H1 (cell line): ENCODE measurements at regions not wholly inside any gene's neighbourhood (a gene's known extent, or its start where the extent isn't known, plus 50 kb on each side); places are given as distances from the start of the nearest gene placed in this dataset.

Experiments
- BCL11A ChIP-seq, 2 experiments: IDR thresholded peaks; one replicate each; pipeline ENCODE4 v1.6.1; 2011; ENCODE audit warnings: low read depth in 2 of 2, low read length in 2 of 2, mild to moderate bottlenecking in 2 of 2
- CEBPB ChIP-seq: IDR thresholded peaks from 2 replicates; pipeline ENCODE4 v1.6.1; 2012; ENCODE audit warnings: low read depth, low read length
- CHD7 ChIP-seq: fragments of 300-600 bp; sonication (generic); IDR thresholded peaks from 2 replicates; pipeline ENCODE4 v1.7.1; 2012; ENCODE audit warnings: low read length, moderate library complexity, mild to moderate bottlenecking, inconsistent platforms; ENCODE audit not compliant: insufficient replicate concordance
- CTBP2 ChIP-seq: IDR thresholded peaks from 2 replicates; pipeline ENCODE4 v1.7.0; 2011; ENCODE audit warnings: borderline replicate concordance, mild to moderate bottlenecking, moderate library complexity, mixed read lengths, low read length; ENCODE audit not compliant: insufficient read depth, insufficient read length
- GTF2F1 ChIP-seq: IDR thresholded peaks from 2 replicates; pipeline ENCODE4 v1.6.1; 2012; ENCODE audit warnings: low read depth, low read length, improper control_type of control experiment, borderline replicate concordance
- JUND ChIP-seq: IDR thresholded peaks from 2 replicates; pipeline ENCODE4 v1.6.1; 2011; ENCODE audit warnings: mild to moderate bottlenecking, improper control_type of control experiment, low read length
- RXRA ChIP-seq: IDR thresholded peaks from 2 replicates; pipeline ENCODE4 v1.6.1; 2011; ENCODE audit warnings: low read depth, mild to moderate bottlenecking, low read length, moderate library complexity; ENCODE audit not compliant: insufficient read depth
- SIN3A ChIP-seq, 2 experiments: IDR thresholded peaks in 1 of 2; conservative IDR thresholded peaks in 1 of 2; 2 replicates each; pipeline ENCODE4 v1.6.1; 2011 to 2012; ENCODE audit warnings: low read length in 2 of 2, improper control_type of control experiment in 1 of 2, low read depth in 1 of 2, mild to moderate bottlenecking in 1 of 2
- SP1 ChIP-seq: IDR thresholded peaks from 2 replicates; pipeline ENCODE4 v1.6.1; 2011; ENCODE audit warnings: low read depth, low read length
- TF ChIP-seq, protein P1 (sequence below), 3 experiments: IDR thresholded peaks; 1 replicate in 2 of 3; 2 replicates in 1 of 3; pipeline versions ENCODE4 v1.5.1 to v1.6.1; 2011; ENCODE audit warnings: low read length in 3 of 3, mild to moderate bottlenecking in 3 of 3, inconsistent platforms in 2 of 3, low read depth in 1 of 3, moderate library complexity in 1 of 3; ENCODE audit not compliant: insufficient read depth in 1 of 3; ENCODE audit errors: control extremely low read depth in 1 of 3

DNA sequence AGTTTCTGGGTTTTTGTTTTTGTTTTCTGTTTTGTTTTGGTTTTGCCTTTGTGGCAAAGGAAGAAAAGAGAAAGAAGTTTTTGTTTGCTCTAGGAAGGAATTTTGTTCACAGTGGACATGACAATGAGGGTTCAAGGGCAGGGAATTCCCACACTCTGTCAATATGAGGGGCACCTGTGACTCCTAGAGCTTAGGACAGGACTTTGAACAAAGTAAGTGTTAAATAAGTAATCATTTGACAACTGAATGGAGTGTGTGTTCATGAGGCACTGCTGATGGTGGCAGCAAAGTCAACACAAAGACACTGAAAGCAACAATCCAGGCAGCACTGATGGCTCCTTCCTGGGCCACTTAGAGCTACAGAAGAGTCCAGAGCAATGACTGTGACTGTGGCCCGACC lies 1381.1 kb upstream of the LRRTM3 start (continued):
- no peak for TF ChIP-seq CHD7
- TF ChIP-seq CEBPB: no peak
- TF ChIP-seq BCL11A (IDR thresholded peaks at IDR 0.05; ENCODE audit: low read depth in 2 of 2, low read length in 2 of 2): no peak
- no peak for TF ChIP-seq SIN3A (conservative IDR thresholded peaks at IDR 0.05 in 1 of 2, IDR thresholded peaks at IDR 0.05 in 1 of 2; ENCODE audit: low read depth in 1 of 2, low read length in 2 of 2)
- TF ChIP-seq CTBP2: no peak
- no peak for TF ChIP-seq GTF2F1
- TF ChIP-seq RXRA: no peak
- no peak for TF ChIP-seq JUND
- no peak for TF ChIP-seq SP1
- TF ChIP-seq, protein P1, sequence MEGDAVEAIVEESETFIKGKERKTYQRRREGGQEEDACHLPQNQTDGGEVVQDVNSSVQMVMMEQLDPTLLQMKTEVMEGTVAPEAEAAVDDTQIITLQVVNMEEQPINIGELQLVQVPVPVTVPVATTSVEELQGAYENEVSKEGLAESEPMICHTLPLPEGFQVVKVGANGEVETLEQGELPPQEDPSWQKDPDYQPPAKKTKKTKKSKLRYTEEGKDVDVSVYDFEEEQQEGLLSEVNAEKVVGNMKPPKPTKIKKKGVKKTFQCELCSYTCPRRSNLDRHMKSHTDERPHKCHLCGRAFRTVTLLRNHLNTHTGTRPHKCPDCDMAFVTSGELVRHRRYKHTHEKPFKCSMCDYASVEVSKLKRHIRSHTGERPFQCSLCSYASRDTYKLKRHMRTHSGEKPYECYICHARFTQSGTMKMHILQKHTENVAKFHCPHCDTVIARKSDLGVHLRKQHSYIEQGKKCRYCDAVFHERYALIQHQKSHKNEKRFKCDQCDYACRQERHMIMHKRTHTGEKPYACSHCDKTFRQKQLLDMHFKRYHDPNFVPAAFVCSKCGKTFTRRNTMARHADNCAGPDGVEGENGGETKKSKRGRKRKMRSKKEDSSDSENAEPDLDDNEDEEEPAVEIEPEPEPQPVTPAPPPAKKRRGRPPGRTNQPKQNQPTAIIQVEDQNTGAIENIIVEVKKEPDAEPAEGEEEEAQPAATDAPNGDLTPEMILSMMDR (IDR thresholded peaks at IDR 0.05; ENCODE audit: control extremely low read depth in 1 of 3, insufficient read depth in 1 of 3, low read depth in 1 of 3, low read length in 3 of 3): no peak
